ENCODE measurements at regions not wholly inside any gene's neighbourhood (a gene's known extent, or its start where the extent isn't known, plus 50 kb on each side); places are given as distances from the start of the nearest gene placed in this dataset.
"Not testable (repeated sequence)": the region's sequence is repeated elsewhere in the genome, so short reads cannot be mapped to it uniquely, and the experiment has no call there.

DNA sequence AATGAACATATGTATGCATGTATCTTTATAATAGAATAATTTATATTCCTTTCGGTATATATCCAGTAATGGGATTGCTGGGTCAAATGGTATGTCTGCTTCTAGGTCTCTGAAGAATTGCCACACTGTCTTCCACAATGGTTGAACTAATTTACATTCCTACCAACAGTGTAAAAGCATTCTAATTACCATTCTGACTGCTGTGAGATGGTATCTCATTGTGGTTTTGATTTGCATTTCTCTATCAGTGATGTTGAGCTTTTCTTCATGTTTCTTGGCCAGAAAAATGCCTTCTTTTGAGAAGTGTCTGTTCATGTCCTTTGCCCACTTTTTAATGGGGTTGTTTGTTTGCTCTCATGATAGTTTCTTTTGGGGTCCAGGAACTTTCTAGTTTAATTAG lies 213.2 kb upstream of the PTER start:
- POLR2A ChIA-PET (ENCODE audit: partially characterized antibody) = not testable (repeated sequence)

More for the DNA sequence above, 213.2 kb upstream of the PTER start:
- DNase-seq (ENCODE audit: low read depth in 1 of 2, low spot score in 2 of 2); H4K91ac ChIP-seq (replicated peaks; ENCODE audit: insufficient read length, low read length); H2BK15ac ChIP-seq (ENCODE audit: low read length); H4K8ac ChIP-seq (ENCODE audit: extremely low read depth, insufficient read depth, low read length); H2AK5ac ChIP-seq (ENCODE audit: low read depth, low read length); H3K4me3 ChIP-seq (ENCODE audit: extremely low read depth in 1 of 4, insufficient read depth in 2 of 4, low read depth in 3 of 4, low read length in 4 of 4); H3K9ac ChIP-seq (replicated peaks in 1 of 4; ENCODE audit: extremely low read depth in 1 of 4, low read depth in 3 of 4, low read length in 3 of 4); CTCF ChIA-PET (ENCODE audit: partially characterized antibody); H4K20me1 ChIP-seq (replicated peaks in 1 of 2; ENCODE audit: control insufficient read depth in 1 of 2, insufficient read depth in 2 of 2, low read length in 2 of 2); H3K36me3 ChIP-seq (ENCODE audit: control insufficient read depth in 2 of 4, insufficient read depth in 4 of 4, low read length in 3 of 4); H3K79me2 ChIP-seq (ENCODE audit: control insufficient read depth in 1 of 2, insufficient read depth in 2 of 2, low read length in 2 of 2); H3K27me3 ChIP-seq (replicated peaks in 1 of 4; ENCODE audit: control insufficient read depth in 3 of 4, extremely low read depth in 1 of 4, insufficient read depth in 3 of 4, low read length in 3 of 4); H3K79me1 ChIP-seq (ENCODE audit: low read depth, low read length); H3K18ac ChIP-seq (ENCODE audit: extremely low read depth, low read length); H2BK5ac ChIP-seq (ENCODE audit: low read depth, low read length); H3K4ac ChIP-seq (replicated peaks; ENCODE audit: insufficient read length, low read depth, low read length); H3K4me2 ChIP-seq (ENCODE audit: insufficient read depth in 1 of 2, low read depth in 2 of 2, low read length in 2 of 2); H2BK12ac ChIP-seq (ENCODE audit: low read depth, low read length); H3K56ac ChIP-seq (replicated peaks; ENCODE audit: insufficient read length, low read depth, low read length); H4K5ac ChIP-seq (ENCODE audit: insufficient read length, low read depth, low read length); H2AFZ ChIP-seq (ENCODE audit: low read length); H2BK20ac ChIP-seq (ENCODE audit: low read length); H3K4me1 ChIP-seq (replicated peaks in 1 of 4; ENCODE audit: control insufficient read depth in 3 of 4, insufficient read depth in 4 of 4, low read length in 3 of 4); FAIRE-seq; H3K23me2 ChIP-seq (ENCODE audit: low read depth, low read length); H3K14ac ChIP-seq (ENCODE audit: insufficient read length); H2BK120ac ChIP-seq (replicated peaks; ENCODE audit: low read depth, low read length); H3K27ac ChIP-seq (ENCODE audit: low read depth, low read length); H3K23ac ChIP-seq (ENCODE audit: insufficient read length): not testable (repeated sequence)
- WGBS, 2 experiments (ENCODE audit: extremely low coverage in 1 of 2, insufficient coverage in 1 of 2, insufficient read length in 1 of 2, insufficient replicate concordance in 2 of 2, low coverage in 1 of 2, low lambda C conversion rate in 2 of 2, missing lambda C conversion rate in 1 of 2) = 100% methylated on average over 1 of the region's 1 CpG; no CpG with 5 or more reads in 1 of the 2 experiments
- peaks cover 16 to 18% of the 10 kb centered on the region in 2 experiments for H3K9me3 ChIP-seq (ENCODE audit: insufficient read depth in 2 of 2, low read depth in 1 of 2, low read length in 1 of 2)
